Activated T-helper 17 cell treated with anti-CD3 and anti-CD28 coated beads, Interleukin-2, amount 50 U/mL, for 72 hours (primary cell): ENCODE measurements at regions not wholly inside any gene's neighbourhood (a gene's known extent, or its start where the extent isn't known, plus 50 kb on each side); places are given as distances from the start of the nearest gene placed in this dataset.
"Not testable (repeated sequence)": the region's sequence is repeated elsewhere in the genome, so short reads cannot be mapped to it uniquely, and the experiment has no call there.

ENCODE experiments used
- ATAC-seq: fragments of 150-1000 bp; cut with Tn5 transposase; replicated peaks from 2 replicates; pipeline ENCODE4 v1.10.0; 2021; ENCODE audit warnings: mild to moderate bottlenecking, moderate library complexity
- H3K27ac Mint-ChIP-seq: one replicate; pipeline ENCODE4 v1.8.0; 2022; ENCODE audit warnings: mixed read lengths
- H3K27me3 Mint-ChIP-seq: one replicate; pipeline ENCODE4 v1.8.0; 2022; ENCODE audit warnings: mixed read lengths
- H3K36me3 Mint-ChIP-seq: one replicate; pipeline ENCODE4 v1.8.0; 2022; ENCODE audit warnings: low read depth, mild to moderate bottlenecking, mixed read lengths
- H3K4me1 Mint-ChIP-seq: one replicate; pipeline ENCODE4 v1.8.0; 2022; ENCODE audit warnings: mixed read lengths
- H3K4me3 Mint-ChIP-seq: one replicate; pipeline ENCODE4 v1.8.0; 2022; ENCODE audit warnings: mild to moderate bottlenecking, mixed read lengths
- H3K9me3 Mint-ChIP-seq: one replicate; pipeline ENCODE4 v1.8.0; 2022; ENCODE audit warnings: mixed read lengths

- Mint-ChIP-seq H3K4me1 (no peaks in the 10 kb centered on the region), H3K36me3 (no peaks in the 10 kb centered on the region), H3K27ac (no peak overlapping the region), H3K27me3 (no peaks in the 10 kb centered on the region), H3K4me3 (no peak overlapping the region), H3K9me3 (peaks cover 6% of the 10 kb centered on the region)
- no peak for ATAC-seq
Measured at GRCh38 chr16:62846399-62847057, 810.3 kb upstream of the CDH8 start.

GRCh38 chr16:62832214-62832613, 796.0 kb upstream of the CDH8 start:
- no peak for ATAC-seq
- no peaks in the 10 kb centered on the region for H3K4me1 Mint-ChIP-seq
- H3K27ac Mint-ChIP-seq, result no peak overlapping the region
- no peak overlapping the region for H3K4me3 Mint-ChIP-seq
- no peaks in the 10 kb centered on the region for H3K36me3 Mint-ChIP-seq
- peaks cover 20% of the 10 kb centered on the region for H3K9me3 Mint-ChIP-seq
- H3K27me3 Mint-ChIP-seq, result no peaks in the 10 kb centered on the region

- no peaks in the 10 kb centered on the region for H3K36me3 Mint-ChIP-seq
- H3K4me3 Mint-ChIP-seq, result no peak overlapping the region
- H3K27me3 Mint-ChIP-seq, result no peaks in the 10 kb centered on the region
- H3K4me1 Mint-ChIP-seq, result no peaks in the 10 kb centered on the region
- no peak for ATAC-seq
- peaks cover 17% of the 10 kb centered on the region for H3K9me3 Mint-ChIP-seq
- H3K27ac Mint-ChIP-seq, result no peak overlapping the region
Measured at GRCh38 chr16:62831235-62831850, 795.1 kb upstream of the CDH8 start.

GRCh38 chr16:62829607-62830006, 793.4 kb upstream of the CDH8 start:
- Mint-ChIP-seq H3K9me3 (peaks cover 18% of the 10 kb centered on the region), H3K36me3 (no peaks in the 10 kb centered on the region), H3K27ac (no peak overlapping the region), H3K27me3 (no peaks in the 10 kb centered on the region), H3K4me3 (no peak overlapping the region), H3K4me1 (no peaks in the 10 kb centered on the region)
- no peak for ATAC-seq

GRCh38 chr16:62829084-62829483, 792.8 kb upstream of the CDH8 start:
- Mint-ChIP-seq H3K4me3 (no peak overlapping the region), H3K27ac (no peak overlapping the region), H3K27me3 (no peaks in the 10 kb centered on the region), H3K4me1 (no peaks in the 10 kb centered on the region), H3K9me3 (peaks cover 18% of the 10 kb centered on the region), H3K36me3 (no peaks in the 10 kb centered on the region)
- ATAC-seq, result no peak

- H3K36me3 Mint-ChIP-seq, result no peaks in the 10 kb centered on the region
- no peak overlapping the region for H3K4me3 Mint-ChIP-seq
- H3K27ac Mint-ChIP-seq, result no peak overlapping the region
- ATAC-seq, result no peak
- peaks cover 17% of the 10 kb centered on the region for H3K9me3 Mint-ChIP-seq
- no peaks in the 10 kb centered on the region for H3K4me1 Mint-ChIP-seq
- H3K27me3 Mint-ChIP-seq, result no peaks in the 10 kb centered on the region
Measured at GRCh38 chr16:62821824-62822223, 785.6 kb upstream of the CDH8 start.

GRCh38 chr16:62816971-62817519, 780.8 kb upstream of the CDH8 start:
- Mint-ChIP-seq H3K4me3 (no peak overlapping the region), H3K27ac (no peak overlapping the region), H3K4me1 (no peaks in the 10 kb centered on the region), H3K27me3 (no peaks in the 10 kb centered on the region), H3K9me3 (peaks cover 18% of the 10 kb centered on the region), H3K36me3 (no peaks in the 10 kb centered on the region)
- no peak for ATAC-seq

- Mint-ChIP-seq H3K36me3 (no peaks in the 10 kb centered on the region), H3K4me3 (no peak overlapping the region), H3K4me1 (no peaks in the 10 kb centered on the region), H3K27ac (no peak overlapping the region), H3K27me3 (no peaks in the 10 kb centered on the region), H3K9me3 (peaks cover 20% of the 10 kb centered on the region)
- ATAC-seq, result no peak
Measured at GRCh38 chr16:62814891-62815290, 778.7 kb upstream of the CDH8 start.

GRCh38 chr16:62805221-62805857, 769.1 kb upstream of the CDH8 start:
- Mint-ChIP-seq H3K9me3 (peaks cover 11% of the 10 kb centered on the region), H3K4me1 (no peaks in the 10 kb centered on the region), H3K27ac (no peak overlapping the region), H3K36me3 (no peaks in the 10 kb centered on the region), H3K4me3 (no peak overlapping the region), H3K27me3 (no peaks in the 10 kb centered on the region)
- ATAC-seq, result no peak

- Mint-ChIP-seq H3K27me3 (no peaks in the 10 kb centered on the region), H3K36me3 (no peaks in the 10 kb centered on the region), H3K4me3 (no peak overlapping the region), H3K27ac (no peak overlapping the region), H3K4me1 (no peaks in the 10 kb centered on the region), H3K9me3 (peaks cover 16% of the 10 kb centered on the region)
- no peak for ATAC-seq
Measured at GRCh38 chr16:62794724-62795123, 758.5 kb upstream of the CDH8 start.

GRCh38 chr16:62780081-62780480, 743.8 kb upstream of the CDH8 start:
- ATAC-seq, H3K27ac Mint-ChIP-seq, H3K27me3 Mint-ChIP-seq: not testable (repeated sequence)

GRCh38 chr16:62764572-62764971, 728.3 kb upstream of the CDH8 start:
- no peaks in the 10 kb centered on the region for H3K27me3 Mint-ChIP-seq
- H3K27ac Mint-ChIP-seq, result no peak overlapping the region
- no peaks in the 10 kb centered on the region for H3K36me3 Mint-ChIP-seq
- no peaks in the 10 kb centered on the region for H3K4me1 Mint-ChIP-seq
- peaks cover 25% of the 10 kb centered on the region for H3K9me3 Mint-ChIP-seq
- ATAC-seq, result no peak
- no peak overlapping the region for H3K4me3 Mint-ChIP-seq

More at GRCh38 chr16:62780081-62780480, 743.8 kb upstream of the CDH8 start:
- H3K4me1 Mint-ChIP-seq, H3K36me3 Mint-ChIP-seq, H3K4me3 Mint-ChIP-seq: not testable (repeated sequence)
- H3K9me3 Mint-ChIP-seq, result peaks cover 28% of the 10 kb centered on the region

- no peak for ATAC-seq
- Mint-ChIP-seq H3K4me3 (no peak overlapping the region), H3K9me3 (peaks cover 34% of the 10 kb centered on the region), H3K4me1 (no peaks in the 10 kb centered on the region), H3K27me3 (no peaks in the 10 kb centered on the region), H3K27ac (no peak overlapping the region), H3K36me3 (no peaks in the 10 kb centered on the region)
Measured at GRCh38 chr16:62760398-62760797, 724.2 kb upstream of the CDH8 start.

- no peak overlapping the region for H3K4me3 Mint-ChIP-seq
- H3K4me1 Mint-ChIP-seq, result no peaks in the 10 kb centered on the region
- ATAC-seq, result no peak
- no peaks in the 10 kb centered on the region for H3K36me3 Mint-ChIP-seq
- no peaks in the 10 kb centered on the region for H3K27me3 Mint-ChIP-seq
- no peak overlapping the region for H3K27ac Mint-ChIP-seq
- peaks cover 22% of the 10 kb centered on the region for H3K9me3 Mint-ChIP-seq
Measured at GRCh38 chr16:62755938-62756337, 719.7 kb upstream of the CDH8 start.

- no peaks in the 10 kb centered on the region for H3K36me3 Mint-ChIP-seq
- no peaks in the 10 kb centered on the region for H3K27me3 Mint-ChIP-seq
- no peak overlapping the region for H3K27ac Mint-ChIP-seq
- H3K4me1 Mint-ChIP-seq, result no peaks in the 10 kb centered on the region
- no peak for ATAC-seq
- H3K9me3 Mint-ChIP-seq, result peaks cover 20% of the 10 kb centered on the region
- H3K4me3 Mint-ChIP-seq, result no peak overlapping the region
Measured at GRCh38 chr16:62752854-62753253, 716.6 kb upstream of the CDH8 start.
